SK-N-SH treated with all-trans-retinoic acid at 6 μM for 48 hours (cell line): ENCODE measurements at regions not wholly inside any gene's neighbourhood (a gene's known extent, or its start where the extent isn't known, plus 50 kb on each side); places are given as distances from the start of the nearest gene placed in this dataset.
"Not testable (repeated sequence)": the region's sequence is repeated elsewhere in the genome, so short reads cannot be mapped to it uniquely, and the experiment has no call there.

Source experiments
- ARNTL ChIP-seq: fragments of 450-650 bp; formaldehyde crosslinking; IDR thresholded peaks from 2 replicates; pipeline ENCODE4 v1.5.0; 2020; ENCODE audit warnings: low read depth, mild to moderate bottlenecking, moderate library complexity, borderline replicate concordance
- ESRRG ChIP-seq: fragments of 250-450 bp; sonication (Bioruptor Pico); IDR thresholded peaks from 2 replicates; pipeline ENCODE4 v1.6.1; 2021; ENCODE audit warnings: mild to moderate bottlenecking
- GLIS3 ChIP-seq: fragments of 250-450 bp; sonication (Bioruptor Pico); IDR thresholded peaks from 2 replicates; pipeline ENCODE4 v1.5.0; 2020; ENCODE audit warnings: mild to moderate bottlenecking, moderate library complexity
- ISL1 ChIP-seq: fragments of 250-450 bp; sonication (Bioruptor Pico); IDR thresholded peaks from 2 replicates; pipeline ENCODE4 v2.1.2; 2022; ENCODE audit warnings: mild to moderate bottlenecking, moderate library complexity
- OSR1 ChIP-seq: fragments of 250-450 bp; sonication (Bioruptor Pico); IDR thresholded peaks from 2 replicates; pipeline ENCODE4 v1.8.0; 2022; ENCODE audit warnings: moderate library complexity, mild to moderate bottlenecking, inconsistent platforms
- PATZ1 ChIP-seq: fragments of 250-450 bp; sonication (Bioruptor Pico); IDR thresholded peaks from 2 replicates; pipeline ENCODE4 v1.8.0; 2020; ENCODE audit warnings: mild to moderate bottlenecking, moderate library complexity, borderline replicate concordance
- RARB ChIP-seq: fragments of 250-450 bp; sonication (Bioruptor Pico); IDR thresholded peaks from 2 replicates; pipeline ENCODE4 v1.8.0; 2021; ENCODE audit warnings: mild to moderate bottlenecking, moderate library complexity
- ZC3H10 ChIP-seq: fragments of 250-450 bp; sonication (Bioruptor Pico); IDR thresholded peaks from 2 replicates; pipeline ENCODE4 v1.5.1; 2021; ENCODE audit warnings: mild to moderate bottlenecking, moderate library complexity
- ZFP30 ChIP-seq: fragments of 450-650 bp; formaldehyde crosslinking; IDR thresholded peaks from 2 replicates; pipeline ENCODE4 v1.5.0; 2022; ENCODE audit warnings: mild to moderate bottlenecking, moderate library complexity
- ZNF70 ChIP-seq: fragments of 450-650 bp; formaldehyde crosslinking; IDR thresholded peaks from 2 replicates; pipeline ENCODE4 v1.5.0; 2020; ENCODE audit warnings: mild to moderate bottlenecking, moderate library complexity
- TF ChIP-seq, protein P1 (sequence below): fragments of 250-450 bp; sonication (Bioruptor Pico); IDR thresholded peaks from 2 replicates; pipeline ENCODE4 v1.8.0; 2021; ENCODE audit warnings: low read depth, mild to moderate bottlenecking, moderate library complexity, borderline replicate concordance
- TF ChIP-seq, protein P2 (sequence below): fragments of 250-450 bp; sonication (Bioruptor Pico); IDR thresholded peaks from 2 replicates; pipeline ENCODE4 v1.5.0; 2020; ENCODE audit warnings: mild to moderate bottlenecking, moderate library complexity

DNA sequence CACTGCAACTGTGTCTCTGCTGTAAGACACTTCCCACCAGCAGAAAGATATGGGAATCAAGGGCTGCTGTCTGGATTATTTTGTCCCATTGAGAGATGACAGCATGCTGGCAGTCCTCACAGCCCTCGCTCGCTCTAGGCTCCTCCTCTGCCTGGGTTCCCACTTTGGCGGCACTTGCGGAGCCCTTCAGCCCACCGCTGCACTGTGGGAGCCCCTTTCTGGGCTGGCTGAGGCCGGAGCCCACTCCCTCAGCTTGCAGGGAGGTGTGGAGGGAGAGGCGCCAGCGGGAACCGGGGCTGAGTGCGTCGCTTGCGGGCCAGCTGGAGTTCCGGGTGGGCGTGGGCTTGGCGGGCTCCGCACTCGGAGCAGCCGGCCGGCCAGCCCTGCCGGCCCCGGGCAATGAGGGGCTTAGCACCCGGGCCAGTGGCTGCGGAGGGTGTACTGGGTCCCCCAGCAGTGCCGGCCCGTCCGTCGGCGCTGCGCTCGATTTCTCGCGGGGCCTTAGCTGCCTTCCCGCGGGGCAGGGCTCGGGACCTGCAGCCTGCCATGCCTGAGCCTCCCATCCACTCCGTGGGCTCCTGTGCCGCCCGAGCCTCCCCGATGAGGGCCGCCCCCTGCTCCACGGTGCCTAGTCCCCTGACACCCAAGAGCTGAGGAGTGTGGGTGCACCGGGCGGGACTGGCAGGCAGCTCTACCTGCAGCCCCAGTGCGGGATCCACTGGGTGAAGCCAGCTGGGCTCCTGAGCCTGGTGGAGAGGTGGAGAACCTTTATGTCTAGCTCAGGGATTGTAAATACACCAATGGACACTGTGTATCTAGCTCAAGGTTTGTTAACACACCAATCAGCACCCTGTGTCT is 233.4 kb downstream of the VGLL3 start:
- TF ChIP-seq ZC3H10; ISL1; OSR1 (CRISPR knock-in tag); RARB (CRISPR knock-in tag); ZFP30; ESRRG; ARNTL; GLIS3; PATZ1 (CRISPR knock-in tag); ZNF70: not testable (repeated sequence)
- TF ChIP-seq, protein P1, sequence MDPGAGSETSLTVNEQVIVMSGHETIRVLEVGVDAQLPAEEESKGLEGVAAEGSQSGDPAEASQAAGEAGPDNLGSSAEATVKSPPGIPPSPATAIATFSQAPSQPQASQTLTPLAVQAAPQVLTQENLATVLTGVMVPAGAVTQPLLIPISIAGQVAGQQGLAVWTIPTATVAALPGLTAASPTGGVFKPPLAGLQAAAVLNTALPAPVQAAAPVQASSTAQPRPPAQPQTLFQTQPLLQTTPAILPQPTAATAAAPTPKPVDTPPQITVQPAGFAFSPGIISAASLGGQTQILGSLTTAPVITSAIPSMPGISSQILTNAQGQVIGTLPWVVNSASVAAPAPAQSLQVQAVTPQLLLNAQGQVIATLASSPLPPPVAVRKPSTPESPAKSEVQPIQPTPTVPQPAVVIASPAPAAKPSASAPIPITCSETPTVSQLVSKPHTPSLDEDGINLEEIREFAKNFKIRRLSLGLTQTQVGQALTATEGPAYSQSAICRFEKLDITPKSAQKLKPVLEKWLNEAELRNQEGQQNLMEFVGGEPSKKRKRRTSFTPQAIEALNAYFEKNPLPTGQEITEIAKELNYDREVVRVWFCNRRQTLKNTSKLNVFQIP: not testable (repeated sequence)
- TF ChIP-seq, protein P2, sequence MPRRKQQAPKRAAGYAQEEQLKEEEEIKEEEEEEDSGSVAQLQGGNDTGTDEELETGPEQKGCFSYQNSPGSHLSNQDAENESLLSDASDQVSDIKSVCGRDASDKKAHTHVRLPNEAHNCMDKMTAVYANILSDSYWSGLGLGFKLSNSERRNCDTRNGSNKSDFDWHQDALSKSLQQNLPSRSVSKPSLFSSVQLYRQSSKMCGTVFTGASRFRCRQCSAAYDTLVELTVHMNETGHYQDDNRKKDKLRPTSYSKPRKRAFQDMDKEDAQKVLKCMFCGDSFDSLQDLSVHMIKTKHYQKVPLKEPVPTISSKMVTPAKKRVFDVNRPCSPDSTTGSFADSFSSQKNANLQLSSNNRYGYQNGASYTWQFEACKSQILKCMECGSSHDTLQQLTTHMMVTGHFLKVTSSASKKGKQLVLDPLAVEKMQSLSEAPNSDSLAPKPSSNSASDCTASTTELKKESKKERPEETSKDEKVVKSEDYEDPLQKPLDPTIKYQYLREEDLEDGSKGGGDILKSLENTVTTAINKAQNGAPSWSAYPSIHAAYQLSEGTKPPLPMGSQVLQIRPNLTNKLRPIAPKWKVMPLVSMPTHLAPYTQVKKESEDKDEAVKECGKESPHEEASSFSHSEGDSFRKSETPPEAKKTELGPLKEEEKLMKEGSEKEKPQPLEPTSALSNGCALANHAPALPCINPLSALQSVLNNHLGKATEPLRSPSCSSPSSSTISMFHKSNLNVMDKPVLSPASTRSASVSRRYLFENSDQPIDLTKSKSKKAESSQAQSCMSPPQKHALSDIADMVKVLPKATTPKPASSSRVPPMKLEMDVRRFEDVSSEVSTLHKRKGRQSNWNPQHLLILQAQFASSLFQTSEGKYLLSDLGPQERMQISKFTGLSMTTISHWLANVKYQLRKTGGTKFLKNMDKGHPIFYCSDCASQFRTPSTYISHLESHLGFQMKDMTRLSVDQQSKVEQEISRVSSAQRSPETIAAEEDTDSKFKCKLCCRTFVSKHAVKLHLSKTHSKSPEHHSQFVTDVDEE (CRISPR knock-in tag): not testable (repeated sequence)
